ENCODE measurements at regions not wholly inside any gene's neighbourhood (a gene's known extent, or its start where the extent isn't known, plus 50 kb on each side); places are given as distances from the start of the nearest gene placed in this dataset.

DNA sequence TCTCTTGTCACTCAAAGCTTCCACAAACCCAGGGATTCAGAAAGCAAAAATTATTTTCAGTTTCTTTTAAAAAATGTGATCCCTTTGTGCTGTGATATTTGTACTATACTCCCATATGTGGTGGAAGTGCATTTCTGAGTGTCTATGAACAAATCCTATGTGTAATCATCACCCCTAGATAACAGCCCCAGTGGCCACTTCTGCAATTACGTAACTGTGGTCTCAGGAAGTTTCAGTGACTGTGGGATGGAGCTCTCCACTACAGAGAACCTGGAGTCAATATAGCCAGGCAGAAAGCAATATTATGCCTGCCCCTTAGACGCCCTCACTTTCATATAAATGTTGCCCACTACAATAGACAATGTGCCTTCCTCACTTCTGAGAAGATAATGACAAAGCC is 1101.7 kb upstream of the GHITM start:
- no peak for DNase-seq
- Mint-ChIP-seq H3K36me3 (ENCODE audit: unreplicated experiment) (no peaks in the 10 kb centered on the region), H3K4me3 (ENCODE audit: unreplicated experiment) (no peak overlapping the region), H3K27ac (ENCODE audit: unreplicated experiment) (no peak overlapping the region), H3K27me3 (ENCODE audit: unreplicated experiment) (no peaks in the 10 kb centered on the region), H3K4me1 (ENCODE audit: low read depth, unreplicated experiment) (no peaks in the 10 kb centered on the region), H3K9me3 (ENCODE audit: unreplicated experiment) (no peaks in the 10 kb centered on the region)
- TF ChIP-seq, protein P1, sequence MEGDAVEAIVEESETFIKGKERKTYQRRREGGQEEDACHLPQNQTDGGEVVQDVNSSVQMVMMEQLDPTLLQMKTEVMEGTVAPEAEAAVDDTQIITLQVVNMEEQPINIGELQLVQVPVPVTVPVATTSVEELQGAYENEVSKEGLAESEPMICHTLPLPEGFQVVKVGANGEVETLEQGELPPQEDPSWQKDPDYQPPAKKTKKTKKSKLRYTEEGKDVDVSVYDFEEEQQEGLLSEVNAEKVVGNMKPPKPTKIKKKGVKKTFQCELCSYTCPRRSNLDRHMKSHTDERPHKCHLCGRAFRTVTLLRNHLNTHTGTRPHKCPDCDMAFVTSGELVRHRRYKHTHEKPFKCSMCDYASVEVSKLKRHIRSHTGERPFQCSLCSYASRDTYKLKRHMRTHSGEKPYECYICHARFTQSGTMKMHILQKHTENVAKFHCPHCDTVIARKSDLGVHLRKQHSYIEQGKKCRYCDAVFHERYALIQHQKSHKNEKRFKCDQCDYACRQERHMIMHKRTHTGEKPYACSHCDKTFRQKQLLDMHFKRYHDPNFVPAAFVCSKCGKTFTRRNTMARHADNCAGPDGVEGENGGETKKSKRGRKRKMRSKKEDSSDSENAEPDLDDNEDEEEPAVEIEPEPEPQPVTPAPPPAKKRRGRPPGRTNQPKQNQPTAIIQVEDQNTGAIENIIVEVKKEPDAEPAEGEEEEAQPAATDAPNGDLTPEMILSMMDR (IDR thresholded peaks at IDR 0.05; ENCODE audit: partially characterized antibody, unreplicated experiment) = no peak

DNA sequence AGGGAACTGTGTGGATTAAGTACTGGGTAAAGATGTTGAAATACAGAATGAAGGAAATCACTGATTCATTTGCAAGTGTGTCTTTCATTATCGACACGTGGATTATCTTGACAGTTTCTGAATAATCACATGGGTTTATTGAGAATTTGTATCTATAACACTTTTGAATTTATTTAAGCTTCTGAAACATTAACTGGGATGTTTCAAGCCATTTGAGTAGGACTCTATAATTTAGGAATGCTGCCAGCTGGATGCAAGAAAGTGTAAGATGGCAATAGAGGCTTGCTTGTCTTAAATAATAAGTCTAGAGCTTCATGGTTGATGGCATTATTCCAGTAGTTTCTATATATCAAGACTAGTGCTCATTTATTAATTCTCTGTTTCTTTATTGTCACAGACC is 1100.7 kb upstream of the GHITM start:
- no peaks in the 10 kb centered on the region for H3K9me3 Mint-ChIP-seq (ENCODE audit: unreplicated experiment)
- DNase-seq = no peak
- no peak overlapping the region for H3K27ac Mint-ChIP-seq (ENCODE audit: unreplicated experiment)
- H3K4me3 Mint-ChIP-seq (ENCODE audit: unreplicated experiment) = no peak overlapping the region
- TF ChIP-seq, protein P1 (IDR thresholded peaks at IDR 0.05; ENCODE audit: partially characterized antibody, unreplicated experiment) = no peak
- H3K4me1 Mint-ChIP-seq (ENCODE audit: low read depth, unreplicated experiment) = no peaks in the 10 kb centered on the region
- H3K27me3 Mint-ChIP-seq (ENCODE audit: unreplicated experiment) = no peaks in the 10 kb centered on the region
- H3K36me3 Mint-ChIP-seq (ENCODE audit: unreplicated experiment) = no peaks in the 10 kb centered on the region

DNA sequence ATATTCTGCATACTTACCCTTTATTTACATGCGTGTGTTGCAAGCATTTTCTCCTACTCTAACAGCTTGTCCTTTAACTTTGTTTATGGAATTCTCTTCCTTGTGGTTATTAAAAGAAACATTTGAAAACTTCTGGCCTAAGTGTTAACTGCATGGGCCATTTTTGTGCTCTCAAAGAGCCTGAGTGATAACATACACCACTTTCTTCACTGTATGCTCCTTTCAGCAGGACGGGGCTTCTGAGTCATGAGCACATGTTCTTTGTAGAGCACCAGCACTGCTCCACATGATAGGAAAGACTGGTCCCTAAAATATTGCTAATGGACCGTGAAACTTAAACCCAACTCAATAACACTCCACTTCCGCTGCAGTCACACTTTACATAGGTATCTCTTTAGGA is 1093.6 kb upstream of the GHITM start:
- no peaks in the 10 kb centered on the region for H3K9me3 Mint-ChIP-seq (ENCODE audit: unreplicated experiment)
- no peak for DNase-seq
- H3K27ac Mint-ChIP-seq (ENCODE audit: unreplicated experiment) = no peak overlapping the region
- TF ChIP-seq, protein P1 (IDR thresholded peaks at IDR 0.05; ENCODE audit: partially characterized antibody, unreplicated experiment) = no peak
- H3K4me3 Mint-ChIP-seq (ENCODE audit: unreplicated experiment) = no peak overlapping the region
- H3K27me3 Mint-ChIP-seq (ENCODE audit: unreplicated experiment) = no peaks in the 10 kb centered on the region
- no peaks in the 10 kb centered on the region for H3K36me3 Mint-ChIP-seq (ENCODE audit: unreplicated experiment)
- no peaks in the 10 kb centered on the region for H3K4me1 Mint-ChIP-seq (ENCODE audit: low read depth, unreplicated experiment)

DNA sequence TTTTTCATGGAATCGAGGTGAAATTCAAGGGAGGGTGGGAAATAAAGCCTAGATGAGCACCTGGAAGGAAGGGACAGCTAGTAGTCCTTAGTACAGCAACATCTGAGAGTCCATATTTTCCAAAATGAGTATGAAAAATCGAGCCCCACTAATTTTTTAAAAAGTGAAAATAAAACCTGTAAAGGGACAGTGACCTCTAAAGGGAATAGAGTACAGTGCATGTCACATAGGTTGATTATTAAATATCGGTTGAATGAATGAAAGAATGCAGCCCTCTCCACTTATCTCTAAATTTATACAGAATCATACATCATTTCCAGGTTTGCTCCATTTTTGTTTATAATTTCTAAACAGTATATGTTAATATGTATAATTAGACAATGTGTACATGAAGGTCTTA is 1088.5 kb upstream of the GHITM start:
- TF ChIP-seq, protein P1 (IDR thresholded peaks at IDR 0.05; ENCODE audit: partially characterized antibody, unreplicated experiment) = peak; percentile 15
- H3K4me1 Mint-ChIP-seq (ENCODE audit: low read depth, unreplicated experiment) = no peaks in the 10 kb centered on the region
- H3K4me3 Mint-ChIP-seq (ENCODE audit: unreplicated experiment) = no peak overlapping the region
- no peak overlapping the region for H3K27ac Mint-ChIP-seq (ENCODE audit: unreplicated experiment)
- no peaks in the 10 kb centered on the region for H3K9me3 Mint-ChIP-seq (ENCODE audit: unreplicated experiment)
- H3K27me3 Mint-ChIP-seq (ENCODE audit: unreplicated experiment) = no peaks in the 10 kb centered on the region
- DNase-seq = no peak
- H3K36me3 Mint-ChIP-seq (ENCODE audit: unreplicated experiment) = no peaks in the 10 kb centered on the region

DNA sequence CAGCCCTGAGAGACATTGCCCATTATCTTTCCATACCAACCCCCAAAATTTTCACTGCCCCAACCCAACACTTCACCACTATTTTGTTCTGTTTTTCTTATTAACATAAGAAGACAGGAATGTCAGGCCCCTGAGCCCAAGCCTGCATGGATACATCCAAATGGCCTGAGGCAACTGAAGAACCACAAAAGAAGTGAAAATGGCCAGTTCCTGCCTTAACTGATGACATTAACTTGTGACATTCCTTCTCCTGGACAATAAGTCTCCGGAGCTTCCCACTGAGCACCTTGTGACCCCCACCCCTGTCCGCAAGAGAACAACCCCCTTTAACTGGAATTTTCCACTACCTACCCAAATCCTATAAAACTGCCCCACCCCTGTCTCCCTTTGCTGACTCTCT is 1076.4 kb upstream of the GHITM start:
- H3K27ac Mint-ChIP-seq (ENCODE audit: unreplicated experiment) = no peak overlapping the region
- peaks cover 4% of the 10 kb centered on the region for H3K27me3 Mint-ChIP-seq (ENCODE audit: unreplicated experiment)
- H3K4me1 Mint-ChIP-seq (ENCODE audit: low read depth, unreplicated experiment) = peaks cover 6% of the 10 kb centered on the region
- peaks cover 4% of the 10 kb centered on the region for H3K9me3 Mint-ChIP-seq (ENCODE audit: unreplicated experiment)
- TF ChIP-seq, protein P1 (IDR thresholded peaks at IDR 0.05; ENCODE audit: partially characterized antibody, unreplicated experiment) = no peak
- H3K4me3 Mint-ChIP-seq (ENCODE audit: unreplicated experiment) = no peak overlapping the region
- DNase-seq = no peak
- H3K36me3 Mint-ChIP-seq (ENCODE audit: unreplicated experiment) = peaks cover 8% of the 10 kb centered on the region

All from glutamatergic neuron (in vitro differentiated cells).